ENCODE measurements at regions not wholly inside any gene's neighbourhood (a gene's known extent, or its start where the extent isn't known, plus 50 kb on each side); places are given as distances from the start of the nearest gene placed in this dataset.

DNA sequence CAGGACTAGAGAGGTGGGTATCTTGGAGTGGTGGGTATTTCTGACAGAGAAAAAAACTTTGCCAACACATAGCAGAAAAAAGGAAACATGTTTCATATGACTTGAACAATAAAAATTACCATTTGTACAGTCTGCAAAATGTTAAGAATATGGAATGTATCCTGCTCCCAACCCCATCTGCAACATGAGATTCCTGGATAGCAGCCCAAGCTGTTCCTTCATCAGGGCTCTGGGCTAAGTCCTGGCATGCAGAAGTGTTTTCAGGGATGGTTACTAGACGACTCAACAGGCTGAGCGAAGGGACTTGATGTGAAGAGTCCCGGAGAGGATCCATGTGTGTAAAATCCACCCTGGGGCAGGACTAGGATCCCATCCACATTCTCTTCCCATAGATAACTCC, 121.0 kb upstream of the IRX3 start:
- no peaks in the 10 kb centered on the region for H3K36me3 ChIP-seq (ENCODE audit: low read depth, missing control alignments)
- H3K27me3 ChIP-seq: no peaks in the 10 kb centered on the region
- H3K4me3 ChIP-seq: no peak overlapping the region
- 52 to 60% methylated on average over 3 of the region's 3 CpGs for WGBS, 2 donors
- no peak for TF ChIP-seq POLR2A (IDR thresholded peaks at IDR 0.05)
- TF ChIP-seq CTCF (IDR thresholded peaks at IDR 0.05): no peak
- no peak for DNase-seq
- intact Hi-C loops (cut with DNase I; ENCODE audit: low total_unique reads): no loop called here
- no peaks in the 10 kb centered on the region for H3K9me3 ChIP-seq
- H3K27ac ChIP-seq: no peak overlapping the region
- no peaks in the 10 kb centered on the region for H3K4me1 ChIP-seq

DNA sequence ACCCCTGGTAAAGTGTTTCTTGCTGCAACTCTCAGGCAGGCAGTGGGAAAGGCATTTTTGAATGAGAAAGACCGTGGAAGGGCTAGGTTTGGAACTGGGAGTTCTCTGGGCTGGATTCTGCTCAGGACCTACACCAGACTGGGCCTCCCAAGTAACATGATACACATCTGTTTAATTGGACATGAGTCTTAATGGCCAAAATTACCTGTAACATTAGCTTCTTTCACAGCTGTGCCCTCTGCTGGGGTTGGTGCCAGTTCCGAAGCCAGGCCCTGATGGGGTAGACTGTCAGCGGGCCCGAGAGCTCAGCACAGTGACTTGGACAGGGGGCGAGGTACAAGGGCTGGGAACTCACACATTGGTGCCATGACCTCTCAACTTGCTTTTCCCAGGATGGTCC, 118.9 kb upstream of the IRX3 start:
- no peak for TF ChIP-seq CTCF (IDR thresholded peaks at IDR 0.05)
- TF ChIP-seq POLR2A (IDR thresholded peaks at IDR 0.05): no peak
- intact Hi-C loops (cut with DNase I; ENCODE audit: low total_unique reads): no loop called here
- no peak for DNase-seq
- no peaks in the 10 kb centered on the region for H3K4me1 ChIP-seq
- H3K36me3 ChIP-seq (ENCODE audit: low read depth, missing control alignments): no peaks in the 10 kb centered on the region
- no peaks in the 10 kb centered on the region for H3K27me3 ChIP-seq
- WGBS, 2 donors: 93 to 98% methylated on average over 4 to 5 of the region's 5 CpGs
- no peak overlapping the region for H3K4me3 ChIP-seq
- no peaks in the 10 kb centered on the region for H3K9me3 ChIP-seq
- H3K27ac ChIP-seq: no peak overlapping the region

GRCh38 chr16:54403580-54403979, 117.0 kb upstream of the IRX3 start:
- WGBS, 2 donors: 84 to 100% methylated on average over 2 of the region's 2 CpGs
- intact Hi-C loops (cut with DNase I; ENCODE audit: low total_unique reads): no loop called here
- DNase-seq: no peak
- no peak overlapping the region for H3K27ac ChIP-seq
- H3K9me3 ChIP-seq: no peaks in the 10 kb centered on the region
- no peak overlapping the region for H3K4me3 ChIP-seq
- no peaks in the 10 kb centered on the region for H3K36me3 ChIP-seq (ENCODE audit: low read depth, missing control alignments)
- no peaks in the 10 kb centered on the region for H3K4me1 ChIP-seq
- TF ChIP-seq POLR2A (IDR thresholded peaks at IDR 0.05): no peak
- no peak for TF ChIP-seq CTCF (IDR thresholded peaks at IDR 0.05)
- H3K27me3 ChIP-seq: no peaks in the 10 kb centered on the region

GRCh38 chr16:54402873-54403272, 116.3 kb upstream of the IRX3 start:
- Histone ChIP-seq H3K36me3 (ENCODE audit: low read depth, missing control alignments) (no peaks in the 10 kb centered on the region), H3K4me3 (no peak overlapping the region), H3K27me3 (no peaks in the 10 kb centered on the region), H3K9me3 (no peaks in the 10 kb centered on the region), H3K27ac (no peak overlapping the region), H3K4me1 (no peaks in the 10 kb centered on the region)
- 83 to 92% methylated on average over 5 of the region's 5 CpGs for WGBS, 2 donors
- TF ChIP-seq POLR2A (IDR thresholded peaks at IDR 0.05): no peak
- no peak for TF ChIP-seq CTCF (IDR thresholded peaks at IDR 0.05)
- no peak for DNase-seq
- intact Hi-C loops (cut with DNase I; ENCODE audit: low total_unique reads): no loop called here

GRCh38 chr16:54402270-54402669, 115.7 kb upstream of the IRX3 start:
- no peak for DNase-seq
- TF ChIP-seq POLR2A (IDR thresholded peaks at IDR 0.05): no peak
- TF ChIP-seq CTCF (IDR thresholded peaks at IDR 0.05): no peak
- Histone ChIP-seq H3K27ac (no peak overlapping the region), H3K36me3 (ENCODE audit: low read depth, missing control alignments) (no peaks in the 10 kb centered on the region), H3K4me1 (no peaks in the 10 kb centered on the region), H3K4me3 (no peak overlapping the region), H3K27me3 (no peaks in the 10 kb centered on the region), H3K9me3 (no peaks in the 10 kb centered on the region)
- 80 to 83% methylated on average over 4 of the region's 4 CpGs for WGBS, 2 donors
- intact Hi-C loops (cut with DNase I; ENCODE audit: low total_unique reads): no loop called here
